CD4-positive, alpha-beta T cell treated with Interleukin-15 for 4 hours (primary cell): ENCODE measurements at regions not wholly inside any gene's neighbourhood (a gene's known extent, or its start where the extent isn't known, plus 50 kb on each side); places are given as distances from the start of the nearest gene placed in this dataset.

ENCODE experiments used
- DNase-seq: peaks from one replicate; pipeline ENCODE4 v3.0.0-alpha.2; 2020; ENCODE audit warnings: low spot score

DNA sequence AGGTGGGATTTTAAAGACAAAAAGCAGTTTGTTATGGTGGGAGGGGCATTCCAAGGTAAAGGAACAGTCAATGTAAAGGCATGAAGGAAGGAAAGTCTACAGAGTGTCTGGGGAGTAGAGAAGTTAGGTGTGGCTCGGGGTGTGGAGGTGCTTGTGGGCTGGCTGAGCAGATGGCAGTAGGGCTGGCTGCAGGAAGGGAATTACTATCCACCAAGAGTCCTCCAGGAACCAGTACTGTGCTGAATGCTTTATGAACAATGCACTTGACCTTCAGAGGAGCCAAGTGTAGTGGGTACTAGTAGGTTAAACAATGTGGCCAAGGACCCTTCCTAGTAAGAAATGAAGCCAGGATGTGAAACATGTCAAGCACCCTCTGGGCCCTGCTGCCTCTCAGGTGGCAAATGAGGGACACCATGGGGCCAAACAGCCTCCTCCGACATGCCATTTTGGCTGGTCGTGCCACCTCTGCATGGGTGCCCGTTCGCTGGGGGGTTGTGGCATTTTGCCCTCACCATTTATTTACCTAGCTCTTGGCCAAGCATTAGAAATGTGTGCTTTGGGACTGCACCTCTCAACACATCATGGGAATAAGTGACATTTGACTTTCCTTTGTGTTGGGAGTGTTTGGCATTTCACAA, 123.6 kb upstream of the TENM4 start:
- DNase-seq = no peak

DNA sequence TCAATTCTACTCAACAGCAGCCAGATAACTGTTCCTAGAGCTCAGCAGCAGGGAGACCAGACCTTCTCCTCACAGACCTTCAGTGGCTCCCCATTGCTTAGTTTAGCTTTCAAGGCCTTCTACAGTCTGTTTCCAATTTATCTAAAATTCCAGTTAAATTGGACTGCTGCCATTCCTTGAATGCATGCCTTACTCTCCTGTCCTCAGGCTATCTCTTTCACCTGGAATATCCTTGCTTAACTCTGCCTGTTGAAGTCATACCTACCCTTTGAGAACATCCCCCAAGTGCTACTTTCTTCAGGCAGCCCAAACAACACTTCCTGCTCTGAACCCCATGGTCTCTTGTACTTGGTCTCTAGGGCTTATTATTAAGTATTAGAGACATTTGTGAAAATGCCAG, 120.7 kb upstream of the TENM4 start:
- no peak for DNase-seq

DNA sequence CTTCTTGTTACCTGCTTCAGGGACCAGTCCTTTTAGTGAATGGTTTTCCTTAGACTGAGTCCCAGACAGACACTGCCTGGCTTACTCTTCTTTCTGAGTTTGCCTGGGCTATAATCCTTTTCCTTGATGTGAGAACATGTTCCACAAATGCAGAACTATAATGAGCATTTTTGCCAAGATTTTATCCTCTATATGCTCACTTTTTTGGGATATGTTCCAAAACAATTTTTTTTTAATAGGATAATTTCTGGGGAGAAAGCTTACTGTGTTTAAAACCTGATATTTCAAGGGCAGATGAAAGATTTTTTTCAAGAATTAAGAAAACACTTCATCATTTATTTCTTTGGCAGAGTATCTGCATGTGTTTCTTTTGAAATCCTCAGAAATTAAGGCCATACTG, 110.0 kb upstream of the TENM4 start:
- DNase-seq = no peak

GRCh38 chr11:79547256-79547655, 106.4 kb upstream of the TENM4 start:
- DNase-seq = no peak

GRCh38 chr11:79546351-79546750, 105.5 kb upstream of the TENM4 start:
- no peak for DNase-seq

- no peak for DNase-seq
These were observed 103.5 kb upstream of the TENM4 start for GRCh38 chr11:79544361-79544760.

- DNase-seq = no peak
These were observed 102.3 kb upstream of the TENM4 start for GRCh38 chr11:79543101-79543500.

GRCh38 chr11:79541466-79541865, 100.6 kb upstream of the TENM4 start:
- no peak for DNase-seq

GRCh38 chr11:79538775-79539174, 97.9 kb upstream of the TENM4 start:
- no peak for DNase-seq

GRCh38 chr11:79536155-79536917, 95.5 kb upstream of the TENM4 start:
- no peak for DNase-seq

- DNase-seq = no peak
These were observed 94.8 kb upstream of the TENM4 start for GRCh38 chr11:79535606-79536005.

- DNase-seq = no peak
These were observed 84.4 kb upstream of the TENM4 start for GRCh38 chr11:79525257-79525656.

DNA sequence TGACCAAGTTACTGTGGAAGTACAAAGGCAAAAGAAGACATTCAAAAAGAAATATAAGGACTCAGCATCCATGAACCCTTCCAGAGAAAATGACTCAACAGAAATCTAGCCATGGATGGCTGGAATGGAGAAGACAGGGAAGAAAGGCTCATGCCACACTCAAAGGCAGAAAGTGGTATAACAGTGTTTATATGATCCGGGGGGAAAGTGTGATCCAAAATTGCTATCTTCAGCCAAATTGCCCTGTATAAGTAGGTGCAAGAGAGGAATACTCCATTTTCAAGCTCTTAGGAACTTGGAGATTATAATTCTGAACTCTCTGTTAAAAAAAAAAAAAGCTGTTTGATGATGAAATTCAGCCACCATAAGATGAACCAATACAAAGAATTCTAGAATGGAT, 81.8 kb upstream of the TENM4 start:
- no peak for DNase-seq

DNA sequence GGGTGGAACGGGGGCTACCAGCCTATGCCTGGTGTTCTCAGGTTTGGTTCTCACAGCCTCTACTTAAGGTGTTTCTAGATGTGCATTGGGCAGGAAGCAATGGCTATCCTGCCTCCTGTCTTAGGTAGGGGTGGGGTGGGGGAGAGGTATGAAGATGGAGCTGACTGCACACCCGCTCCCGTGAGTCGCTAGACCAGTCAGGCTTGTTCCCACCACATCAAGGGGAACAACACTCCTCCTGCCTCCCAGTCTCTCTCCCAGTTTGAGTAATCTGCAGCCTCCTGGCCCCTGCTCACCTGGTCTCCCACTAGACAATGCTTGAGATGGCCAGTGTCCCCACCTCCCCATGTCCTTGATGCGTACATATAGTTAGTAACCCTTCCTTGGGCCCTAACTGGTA, 79.3 kb upstream of the TENM4 start:
- no peak for DNase-seq

- no peak for DNase-seq
These were observed 75.0 kb upstream of the TENM4 start for GRCh38 chr11:79515781-79516180.

GRCh38 chr11:79514695-79515094, 73.9 kb upstream of the TENM4 start:
- no peak for DNase-seq

DNA sequence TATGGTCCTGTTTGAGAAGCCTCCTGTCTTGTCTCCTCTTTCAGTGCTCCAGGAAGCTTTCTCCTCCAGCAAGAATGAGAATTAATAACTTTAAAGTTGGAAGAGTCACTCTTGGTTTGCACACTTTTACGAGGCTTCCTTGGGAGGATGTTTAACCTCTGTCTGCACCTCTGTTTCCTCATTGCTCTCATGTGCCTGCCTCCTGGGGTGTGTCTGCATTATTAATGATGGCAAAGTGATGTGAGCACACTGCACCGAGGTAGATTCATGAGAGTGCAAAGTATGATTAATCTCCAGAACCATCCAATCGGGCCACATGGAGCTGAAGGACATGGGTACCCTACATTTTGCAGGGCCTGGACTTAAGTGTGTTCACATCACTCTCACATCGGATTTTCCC, 73.5 kb upstream of the TENM4 start:
- DNase-seq = no peak

GRCh38 chr11:79512706-79513469, 72.1 kb upstream of the TENM4 start:
- no peak for DNase-seq

DNA sequence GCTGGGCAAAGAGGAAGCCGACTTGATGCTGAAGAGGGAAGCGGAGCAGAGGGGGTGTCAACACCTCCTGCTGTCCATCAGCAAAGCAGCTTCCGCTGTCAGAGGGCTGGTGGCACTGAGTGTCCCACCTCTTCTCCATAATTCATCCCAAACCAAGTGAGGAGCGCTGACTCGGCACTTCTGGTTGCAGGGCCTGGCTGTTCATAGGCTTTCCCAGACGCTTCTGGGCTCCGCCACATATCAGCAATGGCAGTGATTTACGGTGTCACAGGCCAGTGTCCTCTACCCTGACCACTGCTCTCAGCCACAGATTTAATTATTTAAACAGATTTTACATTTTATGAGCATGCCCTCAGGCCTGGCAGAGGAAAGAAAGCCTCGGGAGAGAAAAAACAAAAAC, 70.1 kb upstream of the TENM4 start:
- DNase-seq = no peak

DNA sequence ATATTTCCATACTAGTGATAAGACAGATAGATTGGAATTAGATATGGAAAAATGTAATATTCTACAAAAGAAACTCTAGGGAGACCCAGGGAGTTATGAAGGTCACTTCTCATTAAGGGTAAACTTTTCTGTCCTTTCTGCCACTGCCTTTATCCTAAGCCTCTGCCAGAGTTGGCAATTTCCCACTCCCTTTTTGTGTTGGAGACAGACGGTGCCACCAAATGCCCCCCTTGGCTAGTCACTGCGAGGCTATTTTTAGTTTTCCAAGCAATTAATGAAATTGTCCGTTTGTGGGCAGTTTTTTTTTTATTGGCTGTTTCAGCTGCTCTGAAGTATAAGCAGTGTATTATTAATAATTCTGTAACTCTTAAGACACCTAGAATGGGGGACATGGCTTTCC, 67.6 kb upstream of the TENM4 start:
- no peak for DNase-seq

- DNase-seq = no peak
These were observed 66.9 kb upstream of the TENM4 start for GRCh38 chr11:79507706-79508105.

GRCh38 chr11:79506734-79507344, 66.0 kb upstream of the TENM4 start:
- no peak for DNase-seq

DNA sequence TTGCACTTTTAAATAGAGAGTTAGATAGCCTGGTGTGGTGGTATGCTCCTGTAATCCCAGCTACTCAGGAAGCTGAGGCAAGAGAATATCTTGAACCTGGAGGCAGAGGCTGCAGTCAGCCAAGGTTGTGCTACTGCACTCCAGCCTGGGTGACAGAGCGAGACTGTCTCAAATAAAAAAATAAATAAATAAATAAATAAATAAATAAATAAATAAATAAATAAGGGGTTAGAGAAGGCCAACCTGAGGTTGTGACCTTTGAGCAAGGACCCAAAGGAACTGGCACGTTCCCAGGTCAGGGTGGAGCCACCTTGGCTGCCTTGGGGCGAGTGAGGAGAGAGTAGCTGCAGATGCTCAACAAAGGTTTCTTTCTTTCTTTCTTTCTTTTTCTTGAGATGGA, 65.3 kb upstream of the TENM4 start:
- DNase-seq = no peak
